ENCODE measurements at regions not wholly inside any gene's neighbourhood (a gene's known extent, or its start where the extent isn't known, plus 50 kb on each side); places are given as distances from the start of the nearest gene placed in this dataset.
A peak's percentile ranks its signal among the peaks of the same experiment; 100 is the strongest.

DNA sequence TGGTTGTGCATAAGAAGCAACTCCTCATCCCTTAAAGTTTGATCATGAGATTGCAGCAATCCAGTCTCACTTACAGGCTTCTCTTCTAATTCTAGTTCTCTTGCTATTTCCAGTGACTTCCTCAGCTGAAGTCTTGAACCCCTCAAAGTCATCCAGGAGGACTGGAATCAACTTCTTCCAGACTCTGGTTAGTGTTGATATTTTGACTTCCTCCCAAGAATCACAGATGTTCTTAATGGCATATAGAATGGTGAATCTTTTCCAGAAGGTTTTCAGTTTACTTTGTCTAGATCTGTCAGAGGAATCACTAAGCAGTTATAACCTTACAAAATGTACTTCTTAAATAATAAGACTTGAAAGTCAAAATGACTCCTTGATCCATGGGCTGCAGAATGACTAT lies 81.3 kb upstream of the UBL3 start:
- no peaks in the 10 kb centered on the region for H3K36me3 ChIP-seq
- ATAC-seq (no peak), DNase-seq (no peak)
- TF ChIP-seq, protein P1, sequence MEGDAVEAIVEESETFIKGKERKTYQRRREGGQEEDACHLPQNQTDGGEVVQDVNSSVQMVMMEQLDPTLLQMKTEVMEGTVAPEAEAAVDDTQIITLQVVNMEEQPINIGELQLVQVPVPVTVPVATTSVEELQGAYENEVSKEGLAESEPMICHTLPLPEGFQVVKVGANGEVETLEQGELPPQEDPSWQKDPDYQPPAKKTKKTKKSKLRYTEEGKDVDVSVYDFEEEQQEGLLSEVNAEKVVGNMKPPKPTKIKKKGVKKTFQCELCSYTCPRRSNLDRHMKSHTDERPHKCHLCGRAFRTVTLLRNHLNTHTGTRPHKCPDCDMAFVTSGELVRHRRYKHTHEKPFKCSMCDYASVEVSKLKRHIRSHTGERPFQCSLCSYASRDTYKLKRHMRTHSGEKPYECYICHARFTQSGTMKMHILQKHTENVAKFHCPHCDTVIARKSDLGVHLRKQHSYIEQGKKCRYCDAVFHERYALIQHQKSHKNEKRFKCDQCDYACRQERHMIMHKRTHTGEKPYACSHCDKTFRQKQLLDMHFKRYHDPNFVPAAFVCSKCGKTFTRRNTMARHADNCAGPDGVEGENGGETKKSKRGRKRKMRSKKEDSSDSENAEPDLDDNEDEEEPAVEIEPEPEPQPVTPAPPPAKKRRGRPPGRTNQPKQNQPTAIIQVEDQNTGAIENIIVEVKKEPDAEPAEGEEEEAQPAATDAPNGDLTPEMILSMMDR (IDR thresholded peaks at IDR 0.05), result no peak
- H3K4me1 ChIP-seq, result peaks cover 7% of the 10 kb centered on the region
- no peaks in the 10 kb centered on the region for H3K9me3 ChIP-seq
- no peak overlapping the region for H3K27ac ChIP-seq
- H3K27me3 ChIP-seq, result no peaks in the 10 kb centered on the region
- intact Hi-C loops (cut with DNase I), result no loop called here
- no peak overlapping the region for H3K4me3 ChIP-seq

DNA sequence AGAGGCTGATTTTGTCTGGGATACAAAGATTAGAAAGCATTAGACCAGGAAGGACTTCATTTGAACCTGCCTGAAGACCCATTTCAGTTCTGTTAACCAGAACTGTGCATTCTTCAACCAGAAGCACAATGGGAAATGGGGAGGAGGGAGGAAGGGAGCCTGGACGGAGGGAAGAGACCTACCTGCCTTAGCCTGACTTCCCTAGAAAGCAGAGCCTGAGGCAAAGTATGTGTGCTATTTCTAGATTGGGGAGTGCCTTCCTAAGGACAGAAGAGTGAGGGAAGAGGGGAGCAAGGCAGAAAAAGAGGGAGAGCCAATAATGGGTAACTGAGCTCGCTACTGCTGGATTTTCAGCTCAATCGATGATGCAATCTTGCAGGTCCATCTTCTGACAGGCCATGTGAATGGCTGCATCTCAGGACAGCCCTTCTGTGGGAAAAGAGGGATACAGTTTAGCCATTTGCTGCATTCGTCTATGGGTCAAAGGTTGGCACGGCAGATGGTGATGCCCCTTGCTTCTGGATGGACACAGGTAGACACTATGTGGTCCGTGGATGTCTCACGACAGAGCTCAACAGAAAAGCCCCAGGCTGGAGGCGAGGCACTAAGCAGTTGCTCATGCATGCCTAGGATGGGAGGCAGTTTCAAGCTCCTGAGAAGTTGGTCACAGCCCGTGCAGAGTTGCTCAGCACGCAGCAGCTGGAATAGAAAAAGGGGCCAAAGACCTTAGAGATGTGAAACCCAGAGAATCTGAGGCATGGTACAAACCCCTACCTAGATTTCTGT lies 78.8 kb upstream of the UBL3 start:
- H3K9me3 ChIP-seq, result no peaks in the 10 kb centered on the region
- H3K36me3 ChIP-seq, result no peaks in the 10 kb centered on the region
- ATAC-seq (no peak), DNase-seq (no peak)
- H3K4me3 ChIP-seq, result no peak overlapping the region
- no peaks in the 10 kb centered on the region for H3K27me3 ChIP-seq
- peaks cover 19% of the 10 kb centered on the region for H3K4me1 ChIP-seq
- intact Hi-C loops (cut with DNase I), result loop anchor here (10.0 kb wide), 1 partner anchor 186 kb away; no protein-coding TSS in a partner anchor
- TF ChIP-seq, protein P1 (IDR thresholded peaks at IDR 0.05), result no peak
- no peak overlapping the region for H3K27ac ChIP-seq

DNA sequence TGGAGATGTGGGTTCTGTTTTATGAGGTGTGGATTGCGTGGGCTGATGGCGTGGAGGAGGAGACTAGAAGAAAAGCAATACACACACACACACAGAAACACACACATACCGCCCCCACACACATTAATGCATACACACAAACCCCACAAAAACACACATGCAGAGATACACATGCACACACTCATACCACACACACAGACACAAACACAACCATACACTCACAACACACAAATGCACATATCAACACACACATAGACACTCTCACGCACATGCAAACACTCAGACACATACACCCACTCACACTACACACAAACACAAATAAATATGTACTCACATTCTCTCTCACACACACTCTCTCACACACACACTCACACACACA lies 75.7 kb upstream of the UBL3 start:
- DNase-seq (no peak), ATAC-seq (no peak)
- Histone ChIP-seq H3K27ac (peak overlapping the region; percentile 86), H3K4me3 (no peak overlapping the region), H3K4me1 (peaks cover 29% of the 10 kb centered on the region), H3K36me3 (no peaks in the 10 kb centered on the region), H3K27me3 (no peaks in the 10 kb centered on the region), H3K9me3 (no peaks in the 10 kb centered on the region)
- intact Hi-C loops (cut with DNase I), result loop anchor here (10.0 kb wide), 1 partner anchor 189 kb away; no protein-coding TSS in a partner anchor
- TF ChIP-seq, protein P1 (IDR thresholded peaks at IDR 0.05), result no peak

DNA sequence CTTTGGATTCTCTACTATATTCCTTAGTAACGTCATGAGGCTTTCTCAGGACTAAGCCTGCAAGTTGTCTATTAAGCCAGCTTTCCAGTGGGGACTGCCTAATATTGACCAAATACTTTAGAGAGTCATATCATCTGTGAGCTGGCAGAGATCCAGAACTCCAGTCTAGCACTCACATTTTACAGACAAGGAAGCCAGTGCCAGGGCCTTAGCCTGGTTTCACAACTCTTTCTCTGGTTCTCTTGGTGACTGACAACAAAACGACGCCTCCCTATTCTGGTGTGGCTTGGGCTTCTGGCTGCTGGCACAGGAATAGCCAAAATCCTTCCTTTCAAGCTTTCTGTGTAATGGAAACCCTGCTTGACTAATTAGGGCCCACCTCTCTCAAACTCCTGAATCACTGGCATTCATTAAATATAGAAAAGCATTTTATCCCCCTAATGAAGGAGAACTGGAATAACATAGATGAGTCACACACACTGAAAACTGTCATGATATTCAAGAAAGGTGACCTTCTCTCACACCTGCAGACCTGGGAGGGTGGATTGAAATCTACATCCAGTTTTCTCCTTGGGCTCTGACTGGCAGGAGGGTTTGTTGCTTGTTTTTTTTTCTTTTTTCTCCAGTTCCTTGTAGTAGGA lies 75.2 kb upstream of the UBL3 start:
- peak; percentile 67 for ATAC-seq
- intact Hi-C loops (cut with DNase I), result loop anchor here (10.0 kb wide), 1 partner anchor 189 kb away; no protein-coding TSS in a partner anchor
- no peaks in the 10 kb centered on the region for H3K9me3 ChIP-seq
- TF ChIP-seq, protein P1 (IDR thresholded peaks at IDR 0.05), result no peak
- H3K4me1 ChIP-seq, result peaks cover 29% of the 10 kb centered on the region
- DNase-seq, result peak; percentile 72
- no peaks in the 10 kb centered on the region for H3K36me3 ChIP-seq
- H3K27me3 ChIP-seq, result no peaks in the 10 kb centered on the region
- H3K4me3 ChIP-seq, result no peak overlapping the region
- H3K27ac ChIP-seq, result peak overlapping the region; percentile 86

DNA sequence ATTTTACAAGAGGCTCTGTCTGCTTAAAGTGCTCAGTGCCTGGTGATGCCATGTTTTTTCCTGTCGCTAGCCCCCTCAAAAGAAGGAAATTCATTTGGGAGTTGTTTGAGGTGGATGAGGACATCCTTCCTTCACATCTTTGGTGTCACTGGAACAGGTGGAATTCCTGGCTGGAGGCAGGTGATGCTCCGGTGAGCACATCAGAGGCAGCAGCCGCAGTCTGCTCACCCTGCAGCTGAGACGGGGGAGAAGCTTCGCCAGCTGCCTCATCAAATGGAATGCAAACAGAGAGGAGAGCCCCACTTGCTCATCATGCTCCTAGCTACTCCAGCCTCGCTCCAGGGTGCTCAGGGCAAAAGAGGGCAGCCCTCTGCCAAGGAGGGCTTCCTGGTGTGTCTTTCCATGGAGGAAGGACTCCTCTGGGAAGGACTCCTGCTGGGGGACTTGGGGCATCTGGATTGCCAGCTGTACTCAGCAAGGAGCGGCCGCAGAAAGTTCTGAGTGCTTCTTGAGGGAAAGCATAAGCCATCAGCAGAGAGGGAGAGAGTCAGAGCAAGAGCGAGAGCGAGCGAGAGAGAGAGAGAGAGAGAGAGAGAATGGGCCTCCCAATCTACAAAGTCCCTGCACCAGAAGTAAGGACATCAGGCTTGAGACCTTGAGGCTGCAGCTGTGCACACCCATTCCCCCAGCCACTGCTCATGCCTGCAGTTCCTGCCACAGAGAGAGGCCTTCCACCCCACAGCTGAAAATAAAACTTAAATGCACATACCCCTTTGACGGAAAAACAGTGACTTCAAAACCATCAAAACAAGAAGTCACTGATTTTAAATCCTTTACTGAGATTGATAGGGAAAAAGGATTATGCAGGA lies 74.3 kb upstream of the UBL3 start:
- ATAC-seq, result peak; percentile 4
- intact Hi-C loops (cut with DNase I), result loop anchor here (10.0 kb wide), 1 partner anchor 190 kb away; no protein-coding TSS in a partner anchor

More for the DNA sequence above, 74.3 kb upstream of the UBL3 start:
- Histone ChIP-seq H3K9me3 (no peaks in the 10 kb centered on the region), H3K4me3 (no peak overlapping the region), H3K27me3 (no peaks in the 10 kb centered on the region), H3K4me1 (peaks cover 29% of the 10 kb centered on the region), H3K36me3 (no peaks in the 10 kb centered on the region), H3K27ac (peak overlapping the region; percentile 86)
- DNase-seq, result no peak
- TF ChIP-seq, protein P1 (IDR thresholded peaks at IDR 0.05), result no peak

Data from upper lobe of right lung (tissue), 1 donor.